Gastroesophageal sphincter (tissue), 3 donors: ENCODE measurements at regions not wholly inside any gene's neighbourhood (a gene's known extent, or its start where the extent isn't known, plus 50 kb on each side); places are given as distances from the start of the nearest gene placed in this dataset.

ENCODE experiments used
- CTCF ChIP-seq, 4 experiments: fragments of 200-600 bp in 2 of 4; fragments of 450-650 bp in 2 of 4; sonication (generic) in 1 of 4; IDR thresholded peaks; one replicate each; pipeline ENCODE4 v1.5.1; 2017 to 2019; ENCODE audit warnings: antibody characterized with exemption in 4 of 4, mild to moderate bottlenecking in 2 of 4, moderate library complexity in 2 of 4
- POLR2A ChIP-seq, 2 donors: fragments of 450-650 bp; IDR thresholded peaks; one replicate each; pipeline ENCODE4 v1.6.1; 2017; ENCODE audit warnings: antibody characterized with exemption in 2 of 2, mild to moderate bottlenecking in 2 of 2, moderate library complexity in 1 of 2

GRCh38 chr7:32415519-32415918 lies 74.7 kb downstream of the LSM5 start:
- TF ChIP-seq CTCF (IDR thresholded peaks at IDR 0.05): no peak
- TF ChIP-seq POLR2A (IDR thresholded peaks at IDR 0.05): no peak
